ENCODE measurements at regions not wholly inside any gene's neighbourhood (a gene's known extent, or its start where the extent isn't known, plus 50 kb on each side); places are given as distances from the start of the nearest gene placed in this dataset.
"Not testable (repeated sequence)": the region's sequence is repeated elsewhere in the genome, so short reads cannot be mapped to it uniquely, and the experiment has no call there.

- DNase-seq (ENCODE audit: low spot score): no peak
- no peak for TF ChIP-seq CTCF (IDR thresholded peaks at IDR 0.05; ENCODE audit: extremely low read depth, missing control alignments)
Measured at GRCh38 chr3:177451301-177451750, 254.0 kb upstream of the TBL1XR1 start.

- no peak for DNase-seq (ENCODE audit: low spot score)
- no peak for TF ChIP-seq CTCF (IDR thresholded peaks at IDR 0.05; ENCODE audit: extremely low read depth, missing control alignments)
Measured at GRCh38 chr3:177451864-177452830, 254.9 kb upstream of the TBL1XR1 start.

- DNase-seq (ENCODE audit: low spot score): no peak
- no peak for TF ChIP-seq CTCF (IDR thresholded peaks at IDR 0.05; ENCODE audit: extremely low read depth, missing control alignments)
Measured at GRCh38 chr3:177452831-177453450, 255.7 kb upstream of the TBL1XR1 start.

GRCh38 chr3:177453451-177453844, 256.2 kb upstream of the TBL1XR1 start:
- DNase-seq (ENCODE audit: low spot score): no peak

GRCh38 chr3:177457204-177457603, 259.9 kb upstream of the TBL1XR1 start:
- DNase-seq (ENCODE audit: low spot score): not testable (repeated sequence)

More at GRCh38 chr3:177453451-177453844, 256.2 kb upstream of the TBL1XR1 start:
- TF ChIP-seq CTCF (IDR thresholded peaks at IDR 0.05; ENCODE audit: extremely low read depth, missing control alignments): no peak

GRCh38 chr3:177459401-177459800, 262.1 kb upstream of the TBL1XR1 start:
- no peak for DNase-seq (ENCODE audit: low spot score)
- TF ChIP-seq CTCF (IDR thresholded peaks at IDR 0.05; ENCODE audit: extremely low read depth, missing control alignments): no peak

GRCh38 chr3:177460047-177460446, 262.8 kb upstream of the TBL1XR1 start:
- TF ChIP-seq CTCF (IDR thresholded peaks at IDR 0.05; ENCODE audit: extremely low read depth, missing control alignments): no peak
- no peak for DNase-seq (ENCODE audit: low spot score)
